GM23338 (cell line): ENCODE measurements at regions not wholly inside any gene's neighbourhood (a gene's known extent, or its start where the extent isn't known, plus 50 kb on each side); places are given as distances from the start of the nearest gene placed in this dataset. TPM values are rescaled to one million over a fixed set of nuclear protein-coding genes. Genes with fewer than 3 reads are reported as not detected.

Experiments used
- small RNA-seq: library from RNA; depleted of rRNA; stranded (forward); fragments of <200 nt; gene quantifications from one replicate; pipeline ENCODE3, GENCODE V24; 2014; ENCODE audit warnings: low replicate concordance

Small RNA genes lying in the stretch of these regions (small RNA-seq; reads per million reads assigned to genes)
- not detected for gene RF00554
